ENCODE measurements at regions not wholly inside any gene's neighbourhood (a gene's known extent, or its start where the extent isn't known, plus 50 kb on each side); places are given as distances from the start of the nearest gene placed in this dataset.

DNA sequence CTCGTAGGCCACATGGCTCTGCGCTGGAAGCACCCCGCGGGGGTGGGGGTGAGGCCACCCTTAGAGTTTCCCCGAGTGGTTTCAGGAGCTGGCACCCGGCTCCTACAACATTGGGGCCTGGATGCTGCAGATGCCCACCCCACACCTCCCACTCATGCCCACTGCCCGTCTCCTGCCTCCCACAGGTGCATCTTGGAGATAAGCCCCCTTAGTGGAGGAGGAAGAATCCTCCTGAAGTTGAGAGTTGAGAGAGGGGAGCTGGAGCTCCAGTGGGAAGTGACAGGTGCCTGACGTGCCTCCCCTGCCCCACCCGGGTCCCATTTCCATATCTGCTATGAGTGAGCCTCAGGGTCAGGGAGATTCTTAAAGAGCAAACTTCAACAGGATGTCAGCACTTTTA, 341.3 kb downstream of the TEX29 start:
- Histone ChIP-seq H4K20me1 (ENCODE audit: insufficient read depth, low read length) (no peaks in the 10 kb centered on the region), H3K27ac (ENCODE audit: low read depth, low read length) (no peak overlapping the region), H3K36me3 (ENCODE audit: insufficient read depth, low read length) (no peaks in the 10 kb centered on the region), H3K4me3 (ENCODE audit: insufficient read depth, low read length) (no peak overlapping the region), H3K9me3 (ENCODE audit: low read depth, low read length) (peaks cover 2% of the 10 kb centered on the region), H3K4me2 (ENCODE audit: insufficient read depth, low read length) (no peak overlapping the region), H3K27me3 (ENCODE audit: insufficient read depth, low read length) (no peaks in the 10 kb centered on the region), H3K79me2 (ENCODE audit: insufficient read depth, low read length) (no peaks in the 10 kb centered on the region), H2AFZ (ENCODE audit: low read length) (no peak overlapping the region), H3K4me1 (ENCODE audit: insufficient read depth, low read length) (no peaks in the 10 kb centered on the region)
- no peak for TF ChIP-seq CTCF (IDR thresholded peaks at IDR 0.05; ENCODE audit: extremely low read depth, low read depth, low read length)
- DNase-seq (ENCODE audit: insufficient read length, low spot score, missing footprints) = no peak

DNA sequence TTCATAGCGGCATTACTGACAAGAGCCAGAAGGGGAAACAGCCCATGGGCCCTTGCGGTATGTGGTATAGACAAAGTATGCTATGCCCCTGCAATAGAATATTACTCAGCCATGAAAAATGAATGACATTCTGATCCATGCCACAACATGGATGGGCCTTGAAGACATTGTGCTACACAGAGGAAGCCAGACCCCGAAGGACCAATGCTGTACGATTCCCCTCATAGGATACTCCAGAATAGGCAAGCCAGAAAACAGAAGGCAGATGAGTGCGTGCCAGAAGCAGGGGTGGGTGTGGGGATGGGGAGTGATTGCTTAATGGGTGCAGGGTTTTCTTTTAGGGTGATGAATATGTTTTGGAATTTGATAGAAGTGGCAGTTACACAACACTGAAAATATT, 342.0 kb downstream of the TEX29 start:
- Histone ChIP-seq H3K4me1 (ENCODE audit: insufficient read depth, low read length) (no peaks in the 10 kb centered on the region), H3K79me2 (ENCODE audit: insufficient read depth, low read length) (no peaks in the 10 kb centered on the region), H3K9me3 (ENCODE audit: low read depth, low read length) (peaks cover 2% of the 10 kb centered on the region), H2AFZ (ENCODE audit: low read length) (no peak overlapping the region), H3K36me3 (ENCODE audit: insufficient read depth, low read length) (no peaks in the 10 kb centered on the region), H3K27ac (ENCODE audit: low read depth, low read length) (no peak overlapping the region), H3K27me3 (ENCODE audit: insufficient read depth, low read length) (no peaks in the 10 kb centered on the region), H3K4me2 (ENCODE audit: insufficient read depth, low read length) (no peak overlapping the region), H4K20me1 (ENCODE audit: insufficient read depth, low read length) (no peaks in the 10 kb centered on the region), H3K4me3 (ENCODE audit: insufficient read depth, low read length) (no peak overlapping the region)
- no peak for DNase-seq (ENCODE audit: insufficient read length, low spot score, missing footprints)
- TF ChIP-seq CTCF (IDR thresholded peaks at IDR 0.05; ENCODE audit: extremely low read depth, low read depth, low read length) = no peak

- Histone ChIP-seq H3K4me1 (ENCODE audit: insufficient read depth, low read length) (no peaks in the 10 kb centered on the region), H3K36me3 (ENCODE audit: insufficient read depth, low read length) (no peaks in the 10 kb centered on the region), H3K4me2 (ENCODE audit: insufficient read depth, low read length) (no peak overlapping the region), H3K27me3 (ENCODE audit: insufficient read depth, low read length) (no peaks in the 10 kb centered on the region), H3K4me3 (ENCODE audit: insufficient read depth, low read length) (no peak overlapping the region), H4K20me1 (ENCODE audit: insufficient read depth, low read length) (no peaks in the 10 kb centered on the region), H2AFZ (ENCODE audit: low read length) (no peak overlapping the region), H3K27ac (ENCODE audit: low read depth, low read length) (no peak overlapping the region), H3K9me3 (ENCODE audit: low read depth, low read length) (peaks cover 2% of the 10 kb centered on the region), H3K79me2 (ENCODE audit: insufficient read depth, low read length) (no peaks in the 10 kb centered on the region)
- no peak for DNase-seq (ENCODE audit: insufficient read length, low spot score, missing footprints)
- TF ChIP-seq CTCF (IDR thresholded peaks at IDR 0.05; ENCODE audit: extremely low read depth, low read depth, low read length) = no peak
Observed at GRCh38 chr13:111662895-111663294, 342.5 kb downstream of the TEX29 start.

DNA sequence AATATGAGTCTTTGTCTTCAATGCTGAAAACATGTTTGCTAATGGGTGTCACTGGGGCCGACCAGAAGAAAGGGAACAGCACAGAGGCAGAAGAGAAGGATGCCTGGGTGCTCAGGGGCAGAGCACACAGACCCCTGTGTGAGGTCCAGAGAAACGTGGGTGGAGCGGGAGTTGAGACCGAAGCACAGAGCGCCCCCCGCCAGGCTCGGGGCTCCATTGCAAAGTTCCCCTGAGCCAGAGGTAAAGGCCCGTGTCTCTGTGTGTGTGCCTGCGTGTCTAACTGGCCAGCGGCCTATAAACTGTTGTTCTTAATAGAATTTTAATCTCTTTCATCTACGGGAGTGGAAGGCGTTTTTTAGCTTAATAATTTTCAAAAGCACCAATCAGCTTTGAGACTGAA, 343.1 kb downstream of the TEX29 start:
- H3K4me1 ChIP-seq (ENCODE audit: insufficient read depth, low read length) = no peaks in the 10 kb centered on the region
- no peak for TF ChIP-seq CTCF (IDR thresholded peaks at IDR 0.05; ENCODE audit: extremely low read depth, low read depth, low read length)
- H3K4me3 ChIP-seq (ENCODE audit: insufficient read depth, low read length) = no peak overlapping the region
- no peaks in the 10 kb centered on the region for H3K79me2 ChIP-seq (ENCODE audit: insufficient read depth, low read length)
- H3K9me3 ChIP-seq (ENCODE audit: low read depth, low read length) = peaks cover 2% of the 10 kb centered on the region
- H3K27ac ChIP-seq (ENCODE audit: low read depth, low read length) = no peak overlapping the region
- H2AFZ ChIP-seq (ENCODE audit: low read length) = no peak overlapping the region
- no peak for DNase-seq (ENCODE audit: insufficient read length, low spot score, missing footprints)
- H3K36me3 ChIP-seq (ENCODE audit: insufficient read depth, low read length) = no peaks in the 10 kb centered on the region
- no peak overlapping the region for H3K4me2 ChIP-seq (ENCODE audit: insufficient read depth, low read length)
- H4K20me1 ChIP-seq (ENCODE audit: insufficient read depth, low read length) = no peaks in the 10 kb centered on the region
- H3K27me3 ChIP-seq (ENCODE audit: insufficient read depth, low read length) = no peaks in the 10 kb centered on the region
